Left cardiac atrium (tissue), 4 donors: ENCODE measurements at regions not wholly inside any gene's neighbourhood (a gene's known extent, or its start where the extent isn't known, plus 50 kb on each side); places are given as distances from the start of the nearest gene placed in this dataset.
"Not testable (repeated sequence)": the region's sequence is repeated elsewhere in the genome, so short reads cannot be mapped to it uniquely, and the experiment has no call there.

ENCODE experiments used
- ATAC-seq, 2 donors: fragments of 200-7000 bp; cut with Tn5 transposase; one replicate each; pipeline ENCODE4 v1.9.1; 2020; ENCODE audit warnings: mild to moderate bottlenecking in 2 of 2, moderate library complexity in 2 of 2
- DNase-seq: peaks from one replicate; pipeline ENCODE4 v3.0.0-alpha.2; 2020
- intact Hi-C, 2 donors: fragments of 100-400 bp; cut with DNase I; formaldehyde crosslinking; loops; one replicate each; pipeline versions ENCODE4 v1.14.1 to v1.15.1; 2022 to 2023
- donor health status: DM: no; HTN: yes; CAD: no.
- donor health status: DM: no; HTN: yes; CAD: no; lungs with severe emphysema.
- donor health status: DM: yes; HTN: yes; CAD: no.
- donor health status: Dilated cardiomyopathy.

- intact Hi-C loops, result no loop called here
- ATAC-seq, result no peak
These were observed 201.8 kb upstream of the NUDT12 start for GRCh38 chr5:103764403-103764802.

DNA sequence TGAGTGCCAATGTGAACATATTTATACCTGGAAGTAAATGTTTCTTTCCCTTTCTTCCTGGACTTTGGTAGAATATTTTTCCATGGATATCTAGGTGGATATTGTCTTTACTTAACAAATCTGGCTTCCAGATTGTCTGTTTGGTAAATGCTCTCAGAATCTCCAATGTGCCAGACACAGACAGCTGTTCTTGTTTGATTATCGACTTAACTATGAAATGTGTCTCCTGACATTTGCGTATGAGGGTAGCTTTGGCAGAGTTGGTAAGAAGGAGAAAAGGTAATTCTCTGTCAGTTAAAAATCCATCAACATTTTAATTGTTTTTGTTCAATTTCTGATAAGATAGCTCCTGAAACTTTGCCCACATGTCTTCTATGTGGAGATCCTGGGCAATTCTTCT is 196.4 kb upstream of the NUDT12 start:
- intact Hi-C loops, result no loop called here
- no peak for DNase-seq
- no peak for ATAC-seq

More at GRCh38 chr5:103764403-103764802, 201.8 kb upstream of the NUDT12 start:
- DNase-seq, result no peak

- no peak for DNase-seq
- intact Hi-C loops, result no loop called here
- no peak for ATAC-seq
These were observed 193.4 kb upstream of the NUDT12 start for GRCh38 chr5:103755974-103756373.

DNA sequence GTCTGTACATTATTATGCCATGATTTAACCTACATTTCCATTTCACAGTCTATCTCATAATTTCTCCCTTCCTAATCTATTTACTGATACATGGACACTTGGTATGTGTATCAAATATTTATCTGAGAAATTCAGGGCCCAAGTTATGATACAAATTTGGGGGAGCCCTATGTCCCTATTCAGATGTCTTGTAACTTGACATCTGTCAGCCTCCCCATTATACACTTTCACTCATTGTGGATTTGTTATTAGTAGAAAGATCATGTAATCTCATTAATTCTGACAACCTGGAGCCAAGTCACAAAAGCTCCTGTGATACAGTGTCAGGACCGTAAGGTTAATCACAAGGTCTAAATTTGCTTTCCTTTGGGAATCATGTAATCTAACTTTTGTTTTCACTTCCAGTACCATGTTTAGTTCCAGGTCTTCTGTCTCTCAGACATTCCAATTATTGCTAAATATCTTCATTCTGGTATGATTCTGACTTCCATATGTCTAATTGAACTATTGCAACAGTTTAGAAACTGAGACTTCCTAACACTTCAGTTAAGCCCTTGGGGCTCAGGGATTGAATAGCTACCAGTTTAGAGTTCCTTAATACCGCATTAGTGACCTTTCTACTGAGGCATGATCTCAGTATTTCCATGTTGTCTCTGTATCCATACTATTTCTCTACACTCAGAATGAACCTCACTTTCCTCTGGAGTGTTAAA is 182.9 kb upstream of the NUDT12 start:
- DNase-seq (no peak), ATAC-seq (no peak)
- intact Hi-C loops, result no loop called here

DNA sequence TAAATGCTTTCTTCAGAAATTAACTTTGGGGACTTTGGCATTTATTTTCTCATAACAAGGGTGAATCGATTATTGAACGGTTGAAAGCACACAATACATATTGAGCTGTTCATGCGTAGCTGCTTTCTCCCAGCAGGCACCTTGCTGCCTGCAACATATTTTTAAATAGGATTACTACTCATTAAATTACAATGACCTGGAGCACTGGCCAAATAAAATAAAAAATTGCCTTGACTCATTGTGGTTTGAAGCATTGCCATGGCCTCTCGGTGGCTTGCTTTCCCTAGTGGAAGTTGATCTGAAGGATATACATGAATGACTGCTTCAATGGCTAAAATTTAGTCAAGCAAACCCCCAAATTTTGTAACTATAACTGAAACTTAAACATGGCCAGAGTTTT is 181.6 kb upstream of the NUDT12 start:
- DNase-seq (no peak), ATAC-seq (peak in 1 of 2 donors; percentile 39)
- intact Hi-C loops, result no loop called here

- intact Hi-C loops, result no loop called here
- DNase-seq, result no peak
- ATAC-seq, result no peak
These were observed 180.8 kb upstream of the NUDT12 start for GRCh38 chr5:103743421-103743820.

DNA sequence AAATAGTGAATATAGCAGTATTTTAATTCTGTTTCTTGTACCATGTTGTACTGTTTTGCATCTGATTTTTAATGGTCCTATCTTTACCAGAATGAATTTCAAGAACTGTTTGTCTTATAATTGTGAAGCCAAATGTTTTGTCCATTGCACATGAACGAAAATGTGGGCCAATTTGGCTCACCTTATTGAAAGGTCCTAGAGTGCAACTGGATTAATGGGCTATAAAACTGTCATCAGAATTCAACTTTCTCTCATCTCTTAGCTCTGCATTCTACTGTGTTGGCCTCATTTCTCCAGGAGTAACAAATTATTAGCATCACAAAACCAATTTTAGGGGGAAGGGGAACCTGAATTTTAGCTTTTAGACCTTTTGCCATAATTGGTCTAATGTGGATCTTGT is 179.4 kb upstream of the NUDT12 start:
- ATAC-seq, result no peak
- intact Hi-C loops, result no loop called here
- no peak for DNase-seq

- intact Hi-C loops, DNase-seq, ATAC-seq: not testable (repeated sequence)
These were observed 173.8 kb upstream of the NUDT12 start for GRCh38 chr5:103736343-103736742.

- no peak for DNase-seq
- intact Hi-C loops, result no loop called here
- ATAC-seq, result no peak
These were observed 161.7 kb upstream of the NUDT12 start for GRCh38 chr5:103724271-103724670.

DNA sequence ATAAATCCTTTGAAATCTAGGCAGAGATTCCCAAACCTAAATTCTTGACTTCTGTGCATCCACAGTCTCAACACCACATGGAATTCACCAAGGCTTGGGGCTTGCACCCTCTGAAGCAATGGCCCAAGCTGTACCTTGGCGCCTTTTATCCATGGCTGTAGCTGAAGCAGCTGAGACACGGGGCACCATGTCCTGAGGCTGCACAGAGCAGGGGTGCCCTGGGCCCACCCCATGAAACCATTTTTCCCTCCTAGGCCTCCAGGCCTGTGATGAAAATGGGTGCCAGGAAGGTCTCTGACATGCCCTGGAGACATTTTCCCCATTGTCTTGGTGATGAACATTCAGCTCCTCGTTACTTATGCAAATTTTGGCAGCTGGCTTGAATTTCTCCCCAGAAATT is 158.6 kb upstream of the NUDT12 start:
- ATAC-seq, result no peak
- no peak for DNase-seq
- intact Hi-C loops, result no loop called here

DNA sequence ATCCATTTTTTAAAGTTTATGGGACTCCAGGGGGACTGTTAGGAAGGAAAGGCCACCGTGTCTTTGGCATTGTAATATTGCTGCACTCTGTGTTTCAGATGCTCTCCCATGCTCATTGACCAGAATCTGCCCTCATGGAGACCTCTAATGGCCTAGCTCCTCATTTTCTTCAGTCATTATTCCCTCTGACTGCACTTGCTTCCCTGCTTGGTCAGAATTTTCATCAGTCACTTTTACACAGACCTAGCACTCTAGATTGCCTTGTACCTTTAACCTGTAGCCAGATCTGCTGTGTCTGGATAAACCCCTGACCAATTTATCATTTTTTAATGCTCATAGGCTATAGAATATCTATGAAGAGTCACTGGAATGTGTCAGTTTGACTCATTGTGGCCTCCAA is 155.5 kb upstream of the NUDT12 start:
- no peak for DNase-seq
- ATAC-seq, result no peak
- intact Hi-C loops, result no loop called here

- intact Hi-C loops, result no loop called here
- ATAC-seq (no peak), DNase-seq (no peak)
These were observed 146.0 kb upstream of the NUDT12 start for GRCh38 chr5:103708601-103709000.

DNA sequence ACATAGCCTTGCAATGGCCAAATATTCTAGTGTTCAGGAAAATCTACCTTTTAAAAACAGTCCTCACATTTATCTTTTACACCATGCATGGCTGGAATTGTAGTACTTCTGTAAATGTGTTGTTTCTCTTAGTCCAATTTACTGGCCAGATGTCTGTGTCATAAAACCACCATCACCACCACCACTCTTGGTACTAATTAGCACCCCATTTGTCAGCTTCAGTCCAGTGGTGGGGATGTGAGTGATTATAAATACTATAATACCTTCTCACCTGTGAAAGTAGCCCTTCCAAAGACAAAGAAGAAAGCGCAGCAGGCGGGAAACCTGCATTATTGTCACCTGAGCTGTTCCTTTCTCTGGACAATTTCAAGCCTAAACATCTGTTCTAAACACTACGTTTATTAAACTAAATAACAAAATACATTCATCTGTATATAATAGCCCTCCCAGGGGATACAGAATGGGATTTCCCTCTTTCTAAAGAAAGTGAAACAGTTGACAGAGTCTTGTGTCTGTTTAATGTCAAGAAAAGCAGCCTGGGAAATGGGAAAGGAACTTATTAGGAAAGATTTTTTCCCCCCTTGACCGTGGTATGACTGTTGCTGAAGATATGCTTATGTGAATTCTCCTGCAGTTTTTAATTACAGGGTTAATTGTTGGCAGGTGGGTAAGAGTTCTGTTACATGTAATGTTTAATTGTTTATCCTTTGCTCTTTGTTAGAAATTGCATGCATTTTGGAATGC is 144.5 kb upstream of the NUDT12 start:
- DNase-seq (no peak), ATAC-seq (no peak)
- intact Hi-C loops, result no loop called here

DNA sequence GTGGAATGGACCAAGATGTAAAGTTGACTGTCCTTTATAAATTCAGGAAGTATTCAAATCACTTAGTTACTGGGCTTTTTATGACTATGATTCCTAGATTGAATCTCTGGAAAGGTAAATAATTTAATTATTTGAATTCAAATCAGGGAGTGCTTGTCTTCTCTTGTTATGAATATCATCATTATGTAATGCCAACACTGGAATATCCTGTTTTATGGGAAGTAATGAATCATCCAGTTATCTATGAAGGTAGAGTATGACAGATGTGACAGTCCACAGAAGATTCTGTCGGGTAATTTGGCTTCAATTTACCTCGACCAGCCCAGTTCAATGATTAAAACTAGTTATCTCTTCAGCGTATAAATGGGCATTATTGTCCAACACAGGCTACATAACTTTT is 141.0 kb upstream of the NUDT12 start:
- intact Hi-C loops, result no loop called here
- DNase-seq (no peak), ATAC-seq (no peak)

- intact Hi-C loops, result no loop called here
- DNase-seq (no peak), ATAC-seq (no peak)
These were observed 130.9 kb upstream of the NUDT12 start for GRCh38 chr5:103693517-103693916.

DNA sequence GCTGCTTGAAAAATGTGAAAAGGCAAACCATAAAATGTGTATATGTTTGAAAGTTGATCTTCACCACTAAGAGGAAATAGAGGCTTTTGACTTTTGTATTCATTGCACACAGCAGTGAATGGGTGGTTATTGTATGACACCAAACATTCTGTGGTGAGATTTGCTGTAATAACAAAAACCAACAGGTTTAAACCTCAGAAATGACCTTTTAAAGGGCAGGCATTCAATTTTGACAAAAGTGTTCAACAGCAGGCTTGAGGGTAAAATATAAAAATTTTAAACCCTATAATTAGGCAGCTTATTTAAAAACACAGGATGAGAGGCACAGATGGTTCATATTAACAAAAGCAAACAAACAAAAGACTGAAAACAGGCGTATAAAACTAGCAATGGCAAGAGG is 128.1 kb upstream of the NUDT12 start:
- DNase-seq (no peak), ATAC-seq (no peak)
- intact Hi-C loops, result no loop called here

GRCh38 chr5:103679873-103680272 is 117.3 kb upstream of the NUDT12 start:
- no peak for ATAC-seq
- no peak for DNase-seq
- intact Hi-C loops, result no loop called here

GRCh38 chr5:103676198-103676597 is 113.6 kb upstream of the NUDT12 start:
- DNase-seq, ATAC-seq, intact Hi-C loops: not testable (repeated sequence)

DNA sequence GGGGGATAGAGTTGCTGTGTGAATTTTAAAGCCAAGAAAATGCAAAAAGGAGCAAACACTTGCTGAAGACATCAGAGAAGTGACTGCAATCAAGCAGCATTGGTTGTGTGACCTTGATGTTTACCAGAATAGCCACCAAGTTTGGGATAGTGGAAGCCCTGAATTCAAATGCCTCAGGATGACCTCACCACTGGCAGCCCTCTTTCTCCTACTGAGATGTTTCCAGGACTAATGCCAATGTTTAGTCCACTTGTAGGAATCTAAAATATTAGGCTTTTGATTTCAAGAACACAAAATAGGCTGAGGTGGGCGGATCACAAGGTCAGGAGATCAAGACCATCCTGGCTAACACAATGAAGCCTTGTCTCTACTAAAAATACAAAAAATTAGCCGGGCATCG is 112.2 kb upstream of the NUDT12 start:
- ATAC-seq (no peak), DNase-seq (no peak)
- intact Hi-C loops, result no loop called here

- DNase-seq, result no peak
- ATAC-seq, result no peak
- intact Hi-C loops, result no loop called here
These were observed 111.7 kb upstream of the NUDT12 start for GRCh38 chr5:103674251-103674650.

DNA sequence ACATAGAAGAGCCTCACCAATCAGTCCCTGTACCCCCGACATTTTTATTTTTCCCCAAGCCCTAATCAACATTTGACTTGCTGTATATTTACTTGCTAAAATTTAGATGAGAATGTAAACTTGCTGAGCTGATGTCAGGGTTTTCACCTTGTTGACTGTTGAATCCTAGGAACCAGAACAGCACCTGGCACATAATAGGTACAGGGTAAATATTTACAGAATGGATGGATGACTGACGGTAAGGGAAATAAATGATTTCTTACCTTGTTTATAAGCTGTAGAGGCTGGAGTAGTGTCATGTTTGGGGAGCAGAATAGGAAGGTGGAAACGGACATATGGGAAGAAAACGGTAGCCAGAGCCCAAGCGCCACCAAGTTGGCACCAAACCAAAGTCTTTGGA is 107.0 kb upstream of the NUDT12 start:
- intact Hi-C loops, result no loop called here
- no peak for ATAC-seq
- DNase-seq, result no peak
